Naive thymus-derived CD8-positive, alpha-beta T cell (primary cell): ENCODE measurements at regions not wholly inside any gene's neighbourhood (a gene's known extent, or its start where the extent isn't known, plus 50 kb on each side); places are given as distances from the start of the nearest gene placed in this dataset.

ENCODE experiments used
- ATAC-seq, 2 donors: fragments of 150-1000 bp; cut with Tn5 transposase in 1 of 2; sonication (Bioruptor Pico), chemical (Tn5 transposase) in 1 of 2; 1 replicate in 1 of 2; 2 replicates in 1 of 2; pipeline ENCODE4 v1.10.0; 2021; ENCODE audit warnings: mild to moderate bottlenecking in 2 of 2, moderate library complexity in 2 of 2
- POLR2A ChIA-PET: fragments of 350-600 bp; sonication (Branson Sonifier 250); formaldehyde crosslinking; loops from one replicate; lab custom pipeline; 2021; ENCODE audit warnings: antibody characterized with exemption; lab: Charles Lee
- DNase-seq, 10 donors: peaks; one replicate each; pipeline versions ENCODE4 v3.0.0 to v3.0.0-alpha.2; 2020 to 2022
- H3K27ac Mint-ChIP-seq, 10 donors: one replicate each; pipeline ENCODE4 v1.8.0; 2020 to 2022; ENCODE audit warnings: mild to moderate bottlenecking in 10 of 10, mixed read lengths in 10 of 10, moderate library complexity in 4 of 10, inconsistent platforms in 1 of 10
- H3K27me3 Mint-ChIP-seq, 5 donors: one replicate each; pipeline ENCODE4 v1.8.0; 2021 to 2022; ENCODE audit warnings: mixed read lengths in 5 of 5
- H3K36me3 Mint-ChIP-seq, 3 donors: one replicate each; pipeline ENCODE4 v1.8.0; 2020 to 2022; ENCODE audit warnings: mixed read lengths in 3 of 3, mild to moderate bottlenecking in 2 of 3, inconsistent platforms in 1 of 3
- H3K4me1 Mint-ChIP-seq, 4 donors: one replicate each; pipeline ENCODE4 v1.8.0; 2021 to 2022; ENCODE audit warnings: mixed read lengths in 4 of 4
- H3K4me3 Mint-ChIP-seq, 10 donors: one replicate each; pipeline ENCODE4 v1.8.0; 2020 to 2022; ENCODE audit warnings: mild to moderate bottlenecking in 10 of 10, mixed read lengths in 10 of 10, moderate library complexity in 6 of 10, inconsistent platforms in 1 of 10
- H3K9me3 Mint-ChIP-seq, 9 donors: one replicate each; pipeline ENCODE4 v1.8.0; 2020 to 2022; ENCODE audit warnings: mixed read lengths in 9 of 9, mild to moderate bottlenecking in 3 of 9, inconsistent platforms in 1 of 9, moderate library complexity in 1 of 9

- H3K4me1 Mint-ChIP-seq: peaks cover 18 to 58% (median 54%) of the 10 kb centered on the region in 4 donors
- H3K27ac Mint-ChIP-seq: no peak overlapping the region
- H3K27me3 Mint-ChIP-seq: no peaks in the 10 kb centered on the region
- peaks cover 8 to 23% (median 16%) of the 10 kb centered on the region in 3 donors for H3K36me3 Mint-ChIP-seq
- H3K4me3 Mint-ChIP-seq: no peak overlapping the region
- peaks cover 0 to 12% (median 0%) of the 10 kb centered on the region in 9 donors for H3K9me3 Mint-ChIP-seq
- POLR2A ChIA-PET: no interaction called here
- ATAC-seq (no peak), DNase-seq (no peak)
Observed at GRCh38 chr13:73960474-73960873, 173.7 kb downstream of the KLF12 start.

- Mint-ChIP-seq H3K27me3 (no peaks in the 10 kb centered on the region), H3K36me3 (peaks cover 8 to 16% (median 9%) of the 10 kb centered on the region in 3 donors), H3K27ac (no peak overlapping the region), H3K4me1 (peaks cover 11 to 54% (median 45%) of the 10 kb centered on the region in 4 donors), H3K4me3 (no peak overlapping the region), H3K9me3 (peaks cover 0 to 12% (median 0%) of the 10 kb centered on the region in 9 donors)
- no peak for ATAC-seq
- POLR2A ChIA-PET: no interaction called here
- DNase-seq: no peak
Observed at GRCh38 chr13:73958657-73959397, 175.4 kb downstream of the KLF12 start.

GRCh38 chr13:73957889-73958288 lies 176.3 kb downstream of the KLF12 start:
- no peak for DNase-seq
- POLR2A ChIA-PET: no interaction called here
- Mint-ChIP-seq H3K27ac (no peak overlapping the region), H3K9me3 (peaks cover 0 to 12% (median 0%) of the 10 kb centered on the region in 9 donors), H3K27me3 (no peaks in the 10 kb centered on the region), H3K36me3 (peaks cover 8 to 16% (median 9%) of the 10 kb centered on the region in 3 donors), H3K4me1 (peaks cover 11 to 61% (median 48%) of the 10 kb centered on the region in 4 donors), H3K4me3 (no peak overlapping the region)
- no peak for ATAC-seq

GRCh38 chr13:73956795-73957408 lies 177.3 kb downstream of the KLF12 start:
- Mint-ChIP-seq H3K4me3 (no peak overlapping the region), H3K9me3 (peaks cover 0 to 7% (median 0%) of the 10 kb centered on the region in 9 donors), H3K27ac (peak overlapping the region in 5 of 10 donors; percentile 9 to 56 (median 45)), H3K36me3 (peaks cover 4 to 8% (median 7%) of the 10 kb centered on the region in 3 donors), H3K27me3 (no peaks in the 10 kb centered on the region), H3K4me1 (peaks cover 17 to 65% (median 53%) of the 10 kb centered on the region in 4 donors)
- DNase-seq (no peak), ATAC-seq (no peak)
- POLR2A ChIA-PET: no interaction called here

GRCh38 chr13:73955977-73956500 lies 178.2 kb downstream of the KLF12 start:
- Mint-ChIP-seq H3K27me3 (no peaks in the 10 kb centered on the region), H3K4me1 (peaks cover 13 to 66% (median 51%) of the 10 kb centered on the region in 4 donors), H3K4me3 (no peak overlapping the region), H3K27ac (peak overlapping the region in 5 of 10 donors; percentile 36 to 76 (median 56)), H3K9me3 (no peaks in the 10 kb centered on the region), H3K36me3 (peaks cover 0 to 5% (median 3%) of the 10 kb centered on the region in 3 donors)
- DNase-seq: no peak
- POLR2A ChIA-PET: no interaction called here
- ATAC-seq: no peak

- H3K27me3 Mint-ChIP-seq: no peaks in the 10 kb centered on the region
- H3K27ac Mint-ChIP-seq: no peak overlapping the region
- no peak for DNase-seq
- H3K4me3 Mint-ChIP-seq: no peak overlapping the region
- H3K36me3 Mint-ChIP-seq: peaks cover 0 to 10% (median 6%) of the 10 kb centered on the region in 3 donors
- peaks cover 18 to 69% (median 58%) of the 10 kb centered on the region in 4 donors for H3K4me1 Mint-ChIP-seq
- POLR2A ChIA-PET: no interaction called here
- peak in 1 of 2 donors; percentile 27 for ATAC-seq
- no peaks in the 10 kb centered on the region for H3K9me3 Mint-ChIP-seq
Observed at GRCh38 chr13:73954808-73955207, 179.4 kb downstream of the KLF12 start.

GRCh38 chr13:73952648-73953047 lies 181.6 kb downstream of the KLF12 start:
- peak overlapping the region in 8 of 10 donors; percentile 3 to 87 (median 60) for H3K27ac Mint-ChIP-seq
- H3K4me3 Mint-ChIP-seq: peak overlapping the region in 7 of 10 donors; percentile 0 to 49 (median 30)
- POLR2A ChIA-PET: interaction anchor here (0.6 kb wide), 1 partner anchor 327 kb away, joined by 3 read pairs; no protein-coding TSS in a partner anchor
- DNase-seq: no peak
- no peaks in the 10 kb centered on the region for H3K27me3 Mint-ChIP-seq
- peaks cover 28 to 82% (median 72%) of the 10 kb centered on the region in 4 donors for H3K4me1 Mint-ChIP-seq
- H3K9me3 Mint-ChIP-seq: no peaks in the 10 kb centered on the region
- peaks cover 0 to 11% (median 4%) of the 10 kb centered on the region in 3 donors for H3K36me3 Mint-ChIP-seq
- ATAC-seq: peak; percentile 53 to 54

- peak overlapping the region in 5 of 10 donors; percentile 2 to 71 (median 11) for H3K27ac Mint-ChIP-seq
- ATAC-seq: no peak
- no peaks in the 10 kb centered on the region for H3K9me3 Mint-ChIP-seq
Observed at GRCh38 chr13:73948848-73949529, 185.2 kb downstream of the KLF12 start.

GRCh38 chr13:73945871-73946270 lies 188.3 kb downstream of the KLF12 start:
- no peak overlapping the region for H3K4me3 Mint-ChIP-seq
- no peak for ATAC-seq
- POLR2A ChIA-PET: interaction anchor here (0.8 kb wide), 1 partner anchor 188 kb away, joined by 3 read pairs; the partner anchor contains the start of gene KLF12

More at GRCh38 chr13:73948848-73949529, 185.2 kb downstream of the KLF12 start:
- H3K4me3 Mint-ChIP-seq: no peak overlapping the region
- POLR2A ChIA-PET: no interaction called here
- no peak for DNase-seq
- peaks cover 34 to 85% (median 77%) of the 10 kb centered on the region in 4 donors for H3K4me1 Mint-ChIP-seq
- no peaks in the 10 kb centered on the region for H3K27me3 Mint-ChIP-seq
- H3K36me3 Mint-ChIP-seq: peaks cover 0 to 17% (median 6%) of the 10 kb centered on the region in 3 donors

GRCh38 chr13:73945382-73945781 lies 188.8 kb downstream of the KLF12 start:
- Mint-ChIP-seq H3K36me3 (peaks cover 5 to 32% (median 20%) of the 10 kb centered on the region in 3 donors), H3K4me3 (no peak overlapping the region), H3K27ac (peak overlapping the region in 9 of 10 donors; percentile 19 to 90 (median 66)), H3K27me3 (no peaks in the 10 kb centered on the region), H3K4me1 (peaks cover 30 to 83% (median 78%) of the 10 kb centered on the region in 4 donors), H3K9me3 (no peaks in the 10 kb centered on the region)
- POLR2A ChIA-PET: no interaction called here
- ATAC-seq (no peak), DNase-seq (no peak)

More at GRCh38 chr13:73945871-73946270, 188.3 kb downstream of the KLF12 start:
- Mint-ChIP-seq H3K4me1 (peaks cover 31 to 83% (median 78%) of the 10 kb centered on the region in 4 donors), H3K27me3 (no peaks in the 10 kb centered on the region), H3K27ac (peak overlapping the region in 8 of 10 donors; percentile 11 to 90 (median 71)), H3K36me3 (peaks cover 5 to 32% (median 22%) of the 10 kb centered on the region in 3 donors), H3K9me3 (no peaks in the 10 kb centered on the region)
- DNase-seq: no peak

- Mint-ChIP-seq H3K27ac (peak overlapping the region; percentile 72 to 93 (median 86)), H3K27me3 (no peaks in the 10 kb centered on the region), H3K4me3 (peak overlapping the region; percentile 3 to 59 (median 30)), H3K4me1 (peaks cover 32 to 83% (median 76%) of the 10 kb centered on the region in 4 donors), H3K9me3 (no peaks in the 10 kb centered on the region), H3K36me3 (peaks cover 5 to 39% (median 18%) of the 10 kb centered on the region in 3 donors)
- POLR2A ChIA-PET: interaction anchor here (0.6 kb wide), 1 partner anchor 318 kb away, joined by 9 read pairs; no protein-coding TSS in a partner anchor
- DNase-seq: no peak
- no peak for ATAC-seq
Observed at GRCh38 chr13:73943965-73944233, 190.3 kb downstream of the KLF12 start.
